HepG2 (cell line): ENCODE measurements at regions not wholly inside any gene's neighbourhood (a gene's known extent, or its start where the extent isn't known, plus 50 kb on each side); places are given as distances from the start of the nearest gene placed in this dataset.

ENCODE experiments used
- ATAC-seq: fragments of 200-7000 bp; cut with Tn5 transposase; 3 replicates; pipeline ENCODE4 v1.9.1; 2020; ENCODE audit warnings: mild to moderate bottlenecking, moderate library complexity
- BruUV-seq: library from RNA; stranded (reverse); fragments of 400-500 nt; replicated peaks from 2 replicates; lab custom pipeline; 2021; lab: Mats Ljungman, UMichigan
- CTCF ChIA-PET: fragments of 300-600 bp; formaldehyde crosslinking; extraction: SDS; loops from one replicate; lab custom pipeline; 2021; ENCODE audit warnings: low total read pairs, inconsistent platforms, low intra/inter-chr PET ratio; lab: Yijun Ruan, JAX
- POLR2A ChIA-PET: fragments of 350-600 bp; sonication (Branson Sonifier 250); formaldehyde crosslinking; loops from one replicate; lab custom pipeline; 2020; ENCODE audit warnings: antibody characterized with exemption, inconsistent platforms; lab: Yijun Ruan, JAX
- DNase-seq: peaks from one replicate; pipeline ENCODE4 v3.0.0-alpha.2; 2015; ENCODE audit warnings: low spot score
- FAIRE-seq: peaks from 3 replicates; lab custom pipeline; 2011; peaks lifted over from hg19 to GRCh38; lab: Jason Lieb, UNC
- H2AFZ ChIP-seq: one replicate; pipeline ENCODE4 v1.6.1; 2011; ENCODE audit warnings: low read length, inconsistent platforms
- H3K27ac ChIP-seq: fragments of 300-600 bp; 3 replicates; pipeline ENCODE4 v1.8.0; 2011; ENCODE audit warnings: mixed run types, mild to moderate bottlenecking, mixed read lengths, low read length, inconsistent platforms; ENCODE audit not compliant: insufficient read depth; ENCODE audit errors: extremely low read length
- H3K27me3 ChIP-seq, 2 experiments: fragments of 200-600 bp in 1 of 2; 2 replicates in 1 of 2; 3 replicates in 1 of 2; pipeline versions ENCODE4 v1.6.0 to v1.8.0; 2011; ENCODE audit warnings: low read length in 2 of 2, mild to moderate bottlenecking in 2 of 2, moderate library complexity in 2 of 2, inconsistent platforms in 1 of 2; ENCODE audit not compliant: insufficient read depth in 2 of 2, control insufficient read depth in 1 of 2
- H3K36me3 ChIP-seq, 2 experiments: fragments of 200-600 bp in 1 of 2; replicated peaks in 1 of 2; 2 replicates in 1 of 2; 3 replicates in 1 of 2; pipeline versions ENCODE4 v1.5.1 to v1.8.0; 2011; ENCODE audit warnings: low read length in 2 of 2, inconsistent platforms in 1 of 2; ENCODE audit not compliant: insufficient read depth in 2 of 2, control insufficient read depth in 1 of 2
- H3K4me1 ChIP-seq: 2 replicates; pipeline ENCODE4 v1.5.1; 2012; ENCODE audit warnings: low read length, inconsistent platforms; ENCODE audit not compliant: insufficient read depth
- H3K4me2 ChIP-seq: 2 replicates; pipeline ENCODE4 v1.6.0; 2011; ENCODE audit warnings: low read depth, low read length, inconsistent platforms
- H3K4me3 ChIP-seq, 3 experiments: fragments of 200-600 bp in 1 of 3; sonication (generic), shearing (Covaris generic) in 1 of 3; replicated peaks in 1 of 3; 2 replicates each; pipeline ENCODE4 v1.5.1; 2011 to 2016; ENCODE audit warnings: low read length in 3 of 3, inconsistent platforms in 2 of 3, low read depth in 2 of 3, mild to moderate bottlenecking in 2 of 3, control low read depth in 1 of 3, mixed read lengths in 1 of 3; ENCODE audit not compliant: insufficient read depth in 1 of 3
- H3K79me2 ChIP-seq: one replicate; pipeline ENCODE4 v1.6.1; 2011; ENCODE audit warnings: low read length, inconsistent platforms; ENCODE audit not compliant: insufficient read depth
- H3K9ac ChIP-seq: 2 replicates; pipeline ENCODE4 v1.6.0; 2011; ENCODE audit warnings: mild to moderate bottlenecking, low read depth, low read length, inconsistent platforms; ENCODE audit not compliant: insufficient read depth
- H3K9me3 ChIP-seq: 2 replicates; pipeline ENCODE4 v1.5.1; 2012; ENCODE audit warnings: mild to moderate bottlenecking, low read length
- H4K20me1 ChIP-seq: 2 replicates; pipeline ENCODE4 v1.6.0; 2011; ENCODE audit warnings: inconsistent platforms, mild to moderate bottlenecking, low read length, moderate library complexity; ENCODE audit not compliant: insufficient read depth
- ATM ChIP-seq: fragments of 450-650 bp; IDR thresholded peaks from 2 replicates; pipeline ENCODE4 v1.7.1; 2017; ENCODE audit warnings: mild to moderate bottlenecking, borderline replicate concordance
- CREM ChIP-seq, 2 experiments: sonication (generic) in 1 of 2; formaldehyde crosslinking in 1 of 2; IDR thresholded peaks; 2 replicates each; pipeline versions ENCODE4 v1.4.0 to v1.6.1; 2016 to 2020; ENCODE audit warnings: antibody characterized with exemption in 1 of 2, mild to moderate bottlenecking in 1 of 2, missing genetic modification reagents in 1 of 2
- FOXA1 ChIP-seq, 2 experiments: fragments of 450-650 bp in 1 of 2; sonication (generic) in 1 of 2; formaldehyde crosslinking in 1 of 2; IDR thresholded peaks; 2 replicates each; pipeline versions ENCODE4 v1.4.0 to v1.6.1; 2016 to 2020; ENCODE audit warnings: missing genetic modification reagents in 1 of 2
- KMT2A ChIP-seq: sonication (generic); formaldehyde crosslinking; IDR thresholded peaks from 2 replicates; pipeline ENCODE4 v1.4.0; 2020; ENCODE audit warnings: missing genetic modification reagents
- MED13 ChIP-seq: sonication (generic); formaldehyde crosslinking; IDR thresholded peaks from 2 replicates; pipeline ENCODE4 v1.5.0; 2020; ENCODE audit warnings: missing genetic modification reagents
- NR2C2 ChIP-seq: sonication (generic); formaldehyde crosslinking; IDR thresholded peaks from 2 replicates; pipeline ENCODE4 v1.4.0; 2020; ENCODE audit warnings: missing genetic modification reagents, mild to moderate bottlenecking, moderate library complexity, borderline replicate concordance
- SNAPC2 ChIP-seq: sonication (generic); formaldehyde crosslinking; IDR thresholded peaks from 2 replicates; pipeline ENCODE4 v1.8.1; 2022; ENCODE audit warnings: mild to moderate bottlenecking, missing genetic modification reagents
- STAT5B ChIP-seq: sonication (generic); formaldehyde crosslinking; IDR thresholded peaks from 2 replicates; pipeline ENCODE4 v1.4.0; 2020; ENCODE audit warnings: missing genetic modification reagents
- ZNF264 ChIP-seq: sonication (generic); formaldehyde crosslinking; IDR thresholded peaks from 2 replicates; pipeline ENCODE4 v1.4.0; 2020; ENCODE audit warnings: missing genetic modification reagents
- WGBS: methylation state at CpG from one replicate; pipeline ENCODE4 v1.1.6; 2017; ENCODE audit warnings: low lambda C conversion rate; 5-methylcytosine and 5-hydroxymethylcytosine counted together
- in situ Hi-C: cut with HindIII; loops from 2 replicates; pipeline ENCODE4 v1.10.0; 2017; ENCODE audit warnings: low pct_unique_long_range_greater_than_20kb; ENCODE audit not compliant: extremely low pct_ligation_motif_present
- intact Hi-C: fragments of 100-400 bp; cut with micrococcal nuclease; formaldehyde crosslinking; loops from one replicate; pipeline ENCODE4 v1.10.0; 2022; ENCODE audit not compliant: unreplicated experiment
- TF ChIP-seq, protein P1 (sequence below): sonication (generic); formaldehyde crosslinking; IDR thresholded peaks from 2 replicates; pipeline ENCODE4 v1.4.0; 2020; ENCODE audit warnings: missing genetic modification reagents
- TF ChIP-seq, protein P2 (sequence below): sonication (generic); formaldehyde crosslinking; IDR thresholded peaks from 2 replicates; pipeline ENCODE4 v1.9.0; 2022; ENCODE audit warnings: low read depth, missing genetic modification reagents
- TF ChIP-seq, protein P3 (sequence below): sonication (generic); formaldehyde crosslinking; IDR thresholded peaks from 2 replicates; pipeline ENCODE4 v1.5.1; 2020; ENCODE audit warnings: mild to moderate bottlenecking, missing genetic modification reagents, moderate library complexity
- TF ChIP-seq, protein P4 (sequence below): sonication (generic); formaldehyde crosslinking; IDR thresholded peaks from 2 replicates; pipeline ENCODE4 v1.8.0; 2023; ENCODE audit warnings: mild to moderate bottlenecking, missing genetic modification reagents

DNA sequence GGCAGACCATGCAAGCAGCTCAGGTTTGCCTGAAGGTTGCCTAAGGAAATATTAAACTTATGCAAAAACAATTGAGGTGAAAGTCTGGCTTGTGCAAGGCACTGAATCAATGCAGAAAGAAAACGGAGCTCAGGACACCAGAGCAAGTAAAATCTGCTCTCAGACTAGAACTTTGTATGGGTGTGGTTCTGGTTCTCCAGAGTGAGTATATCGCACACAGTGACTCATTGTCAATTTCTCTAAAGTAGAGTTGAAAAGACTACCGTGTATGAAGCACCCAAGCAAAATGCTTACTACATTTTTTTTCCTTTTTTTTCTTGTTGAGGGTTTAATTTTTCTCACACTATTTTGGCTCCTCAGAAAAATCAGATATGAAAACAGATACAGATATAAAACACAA is 650.3 kb upstream of the CDH10 start:
- intact Hi-C loops (no loop called here), in situ Hi-C loops (no loop called here)
- Histone ChIP-seq H2AFZ (no peak overlapping the region), H3K4me1 (no peaks in the 10 kb centered on the region), H3K79me2 (no peaks in the 10 kb centered on the region), H3K4me2 (no peak overlapping the region), H4K20me1 (no peaks in the 10 kb centered on the region), H3K27ac (no peak overlapping the region), H3K36me3 (no peaks in the 10 kb centered on the region), H3K9me3 (peaks cover 21% of the 10 kb centered on the region), H3K27me3 (no peaks in the 10 kb centered on the region), H3K4me3 (no peak overlapping the region), H3K9ac (no peak overlapping the region)
- no peak for DNase-seq
- no peak for FAIRE-seq
- WGBS = 0% methylated on average over 3 of the region's 3 CpGs
- ChIA-PET POLR2A (no interaction called here), CTCF (no interaction called here)
- no TSS peak for BruUV-seq
- no peak for ATAC-seq
- TF ChIP-seq MED13 (no peak), ATM (no peak), FOXA1 (IDR thresholded peaks at IDR 0.05) (no peak), FOXA1 (CRISPR knock-in tag; IDR thresholded peaks at IDR 0.05) (no peak), KMT2A (CRISPR knock-in tag) (no peak), CREM (IDR thresholded peaks at IDR 0.05) (no peak), CREM (CRISPR knock-in tag; IDR thresholded peaks at IDR 0.05) (no peak), SNAPC2 (CRISPR knock-in tag) (no peak), STAT5B (no peak), ZNF264 (CRISPR knock-in tag) (no peak), NR2C2 (CRISPR knock-in tag) (no peak)
- TF ChIP-seq, protein P1, sequence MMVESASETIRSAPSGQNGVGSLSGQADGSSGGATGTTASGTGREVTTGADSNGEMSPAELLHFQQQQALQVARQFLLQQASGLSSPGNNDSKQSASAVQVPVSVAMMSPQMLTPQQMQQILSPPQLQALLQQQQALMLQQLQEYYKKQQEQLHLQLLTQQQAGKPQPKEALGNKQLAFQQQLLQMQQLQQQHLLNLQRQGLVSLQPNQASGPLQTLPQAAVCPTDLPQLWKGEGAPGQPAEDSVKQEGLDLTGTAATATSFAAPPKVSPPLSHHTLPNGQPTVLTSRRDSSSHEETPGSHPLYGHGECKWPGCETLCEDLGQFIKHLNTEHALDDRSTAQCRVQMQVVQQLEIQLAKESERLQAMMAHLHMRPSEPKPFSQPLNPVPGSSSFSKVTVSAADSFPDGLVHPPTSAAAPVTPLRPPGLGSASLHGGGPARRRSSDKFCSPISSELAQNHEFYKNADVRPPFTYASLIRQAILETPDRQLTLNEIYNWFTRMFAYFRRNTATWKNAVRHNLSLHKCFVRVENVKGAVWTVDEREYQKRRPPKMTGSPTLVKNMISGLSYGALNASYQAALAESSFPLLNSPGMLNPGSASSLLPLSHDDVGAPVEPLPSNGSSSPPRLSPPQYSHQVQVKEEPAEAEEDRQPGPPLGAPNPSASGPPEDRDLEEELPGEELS (CRISPR knock-in tag) = no peak
- TF ChIP-seq, protein P2, sequence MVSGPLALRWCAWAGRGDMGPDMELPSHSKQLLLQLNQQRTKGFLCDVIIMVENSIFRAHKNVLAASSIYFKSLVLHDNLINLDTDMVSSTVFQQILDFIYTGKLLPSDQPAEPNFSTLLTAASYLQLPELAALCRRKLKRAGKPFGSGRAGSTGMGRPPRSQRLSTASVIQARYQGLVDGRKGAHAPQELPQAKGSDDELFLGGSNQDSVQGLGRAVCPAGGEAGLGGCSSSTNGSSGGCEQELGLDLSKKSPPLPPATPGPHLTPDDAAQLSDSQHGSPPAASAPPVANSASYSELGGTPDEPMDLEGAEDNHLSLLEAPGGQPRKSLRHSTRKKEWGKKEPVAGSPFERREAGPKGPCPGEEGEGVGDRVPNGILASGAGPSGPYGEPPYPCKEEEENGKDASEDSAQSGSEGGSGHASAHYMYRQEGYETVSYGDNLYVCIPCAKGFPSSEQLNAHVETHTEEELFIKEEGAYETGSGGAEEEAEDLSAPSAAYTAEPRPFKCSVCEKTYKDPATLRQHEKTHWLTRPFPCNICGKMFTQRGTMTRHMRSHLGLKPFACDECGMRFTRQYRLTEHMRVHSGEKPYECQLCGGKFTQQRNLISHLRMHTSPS = no peak
- TF ChIP-seq, protein P3, sequence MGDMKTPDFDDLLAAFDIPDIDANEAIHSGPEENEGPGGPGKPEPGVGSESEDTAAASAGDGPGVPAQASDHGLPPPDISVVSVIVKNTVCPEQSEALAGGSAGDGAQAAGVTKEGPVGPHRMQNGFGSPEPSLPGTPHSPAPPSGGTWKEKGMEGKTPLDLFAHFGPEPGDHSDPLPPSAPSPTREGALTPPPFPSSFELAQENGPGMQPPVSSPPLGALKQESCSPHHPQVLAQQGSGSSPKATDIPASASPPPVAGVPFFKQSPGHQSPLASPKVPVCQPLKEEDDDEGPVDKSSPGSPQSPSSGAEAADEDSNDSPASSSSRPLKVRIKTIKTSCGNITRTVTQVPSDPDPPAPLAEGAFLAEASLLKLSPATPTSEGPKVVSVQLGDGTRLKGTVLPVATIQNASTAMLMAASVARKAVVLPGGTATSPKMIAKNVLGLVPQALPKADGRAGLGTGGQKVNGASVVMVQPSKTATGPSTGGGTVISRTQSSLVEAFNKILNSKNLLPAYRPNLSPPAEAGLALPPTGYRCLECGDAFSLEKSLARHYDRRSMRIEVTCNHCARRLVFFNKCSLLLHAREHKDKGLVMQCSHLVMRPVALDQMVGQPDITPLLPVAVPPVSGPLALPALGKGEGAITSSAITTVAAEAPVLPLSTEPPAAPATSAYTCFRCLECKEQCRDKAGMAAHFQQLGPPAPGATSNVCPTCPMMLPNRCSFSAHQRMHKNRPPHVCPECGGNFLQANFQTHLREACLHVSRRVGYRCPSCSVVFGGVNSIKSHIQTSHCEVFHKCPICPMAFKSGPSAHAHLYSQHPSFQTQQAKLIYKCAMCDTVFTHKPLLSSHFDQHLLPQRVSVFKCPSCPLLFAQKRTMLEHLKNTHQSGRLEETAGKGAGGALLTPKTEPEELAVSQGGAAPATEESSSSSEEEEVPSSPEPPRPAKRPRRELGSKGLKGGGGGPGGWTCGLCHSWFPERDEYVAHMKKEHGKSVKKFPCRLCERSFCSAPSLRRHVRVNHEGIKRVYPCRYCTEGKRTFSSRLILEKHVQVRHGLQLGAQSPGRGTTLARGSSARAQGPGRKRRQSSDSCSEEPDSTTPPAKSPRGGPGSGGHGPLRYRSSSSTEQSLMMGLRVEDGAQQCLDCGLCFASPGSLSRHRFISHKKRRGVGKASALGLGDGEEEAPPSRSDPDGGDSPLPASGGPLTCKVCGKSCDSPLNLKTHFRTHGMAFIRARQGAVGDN (CRISPR knock-in tag) = no peak
- TF ChIP-seq, protein P4, sequence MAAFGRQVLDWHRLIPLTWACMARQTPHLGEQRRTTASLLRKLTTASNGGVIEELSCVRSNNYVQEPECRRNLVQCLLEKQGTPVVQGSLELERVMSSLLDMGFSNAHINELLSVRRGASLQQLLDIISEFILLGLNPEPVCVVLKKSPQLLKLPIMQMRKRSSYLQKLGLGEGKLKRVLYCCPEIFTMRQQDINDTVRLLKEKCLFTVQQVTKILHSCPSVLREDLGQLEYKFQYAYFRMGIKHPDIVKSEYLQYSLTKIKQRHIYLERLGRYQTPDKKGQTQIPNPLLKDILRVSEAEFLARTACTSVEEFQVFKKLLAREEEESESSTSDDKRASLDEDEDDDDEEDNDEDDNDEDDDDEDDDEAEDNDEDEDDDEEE (CRISPR knock-in tag) = no peak
